SW 1271 (cell line): ENCODE measurements at regions not wholly inside any gene's neighbourhood (a gene's known extent, or its start where the extent isn't known, plus 50 kb on each side); places are given as distances from the start of the nearest gene placed in this dataset.

Experiments
- DNase-seq, 2 experiments: peaks; one replicate each; lab custom pipeline; 2025; lab: John Stamatoyannopoulos, UW

DNA sequence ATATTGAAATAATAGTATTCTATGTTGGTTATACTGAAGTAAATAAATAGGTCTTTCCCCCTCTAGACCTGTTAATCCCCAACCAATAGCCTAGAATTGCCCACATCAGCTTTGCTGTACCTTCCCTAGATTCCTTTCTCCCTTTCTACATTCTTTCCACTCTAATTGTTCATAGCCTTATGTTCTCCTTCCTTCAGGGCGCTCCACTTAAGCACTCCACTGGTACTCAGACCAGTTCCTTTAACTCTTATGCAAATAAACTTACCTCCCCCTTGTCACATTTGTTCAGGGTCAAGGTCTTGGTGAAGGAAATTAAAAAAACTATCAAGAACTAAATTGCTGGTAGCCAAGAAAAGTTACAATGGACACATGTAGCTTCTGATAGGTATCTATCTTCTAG lies 294.8 kb downstream of the UTP18 start:
- no peak for DNase-seq

DNA sequence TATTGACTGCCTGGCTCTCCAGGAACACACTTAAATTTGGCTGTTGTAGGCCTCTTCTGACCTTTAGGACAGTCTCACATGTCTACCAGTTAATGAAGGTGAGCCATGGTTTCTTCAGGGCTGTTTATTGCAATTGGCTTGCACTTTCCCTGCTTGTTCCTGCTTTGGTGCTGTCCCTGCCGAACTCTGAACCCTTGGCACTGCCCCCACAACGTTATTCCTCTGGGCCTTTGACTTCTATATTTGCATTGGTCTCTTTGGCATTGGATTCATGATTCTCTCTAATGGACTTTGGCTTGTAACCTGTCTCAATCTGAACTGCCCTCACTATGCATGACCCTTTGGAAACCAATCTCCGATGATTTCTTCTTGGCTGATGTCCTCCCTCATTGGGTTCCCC lies 299.4 kb downstream of the UTP18 start:
- DNase-seq = no peak

- DNase-seq = no peak
These were observed 300.1 kb downstream of the UTP18 start for GRCh38 chr17:51560398-51560797.

GRCh38 chr17:51563961-51564360 lies 303.6 kb downstream of the UTP18 start:
- no peak for DNase-seq

DNA sequence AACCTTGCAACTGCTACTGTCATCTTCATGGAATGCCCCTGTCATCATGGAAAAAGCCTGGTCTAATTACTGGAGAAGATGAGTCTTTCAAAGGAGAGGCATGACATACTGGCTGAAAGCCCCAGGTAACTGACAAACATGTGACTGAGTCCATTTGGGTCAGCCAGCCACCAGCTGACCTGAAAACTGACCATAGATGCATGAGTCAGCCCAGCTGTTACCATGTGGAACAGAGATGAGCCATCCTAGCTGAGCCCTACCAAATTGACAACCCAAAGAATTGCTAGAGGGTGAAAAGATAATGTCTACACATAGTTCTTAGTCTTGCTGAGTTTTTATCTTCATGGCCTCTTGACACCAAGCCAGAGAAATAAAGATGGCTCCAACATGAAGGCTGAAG lies 311.8 kb downstream of the UTP18 start:
- no peak for DNase-seq
